Stimulated activated CD8-positive, alpha-beta memory T cell treated with anti-CD3 and anti-CD28 coated beads, Interleukin-15, amount 100 ng/mL, for 4 hours (primary cell): ENCODE measurements at regions not wholly inside any gene's neighbourhood (a gene's known extent, or its start where the extent isn't known, plus 50 kb on each side); places are given as distances from the start of the nearest gene placed in this dataset.

Experiments
- DNase-seq, 2 donors: peaks; one replicate each; pipeline ENCODE4 v3.0.0-alpha.2; 2020; ENCODE audit warnings: low read depth in 2 of 2

DNA sequence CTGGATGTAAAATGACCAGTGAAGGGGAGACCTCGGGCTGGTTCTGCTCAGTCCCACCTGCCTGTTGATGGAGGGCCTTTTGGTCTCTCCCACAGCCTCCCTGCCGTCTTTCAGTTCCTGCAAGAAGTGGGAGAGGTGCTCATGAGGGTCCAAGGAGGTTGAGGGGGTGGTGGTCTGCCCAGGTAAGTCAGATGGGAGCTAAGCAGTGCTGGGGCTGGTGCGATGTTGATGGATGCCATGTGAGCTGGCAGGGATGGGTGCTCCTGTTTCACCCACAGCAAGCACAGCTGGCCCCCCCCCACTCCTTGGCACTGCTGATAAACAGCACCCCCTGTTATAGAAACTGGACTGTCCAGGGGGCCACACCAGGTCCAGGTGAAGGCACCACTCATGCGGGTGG is 145.6 kb downstream of the NSG2 start:
- DNase-seq = no peak

DNA sequence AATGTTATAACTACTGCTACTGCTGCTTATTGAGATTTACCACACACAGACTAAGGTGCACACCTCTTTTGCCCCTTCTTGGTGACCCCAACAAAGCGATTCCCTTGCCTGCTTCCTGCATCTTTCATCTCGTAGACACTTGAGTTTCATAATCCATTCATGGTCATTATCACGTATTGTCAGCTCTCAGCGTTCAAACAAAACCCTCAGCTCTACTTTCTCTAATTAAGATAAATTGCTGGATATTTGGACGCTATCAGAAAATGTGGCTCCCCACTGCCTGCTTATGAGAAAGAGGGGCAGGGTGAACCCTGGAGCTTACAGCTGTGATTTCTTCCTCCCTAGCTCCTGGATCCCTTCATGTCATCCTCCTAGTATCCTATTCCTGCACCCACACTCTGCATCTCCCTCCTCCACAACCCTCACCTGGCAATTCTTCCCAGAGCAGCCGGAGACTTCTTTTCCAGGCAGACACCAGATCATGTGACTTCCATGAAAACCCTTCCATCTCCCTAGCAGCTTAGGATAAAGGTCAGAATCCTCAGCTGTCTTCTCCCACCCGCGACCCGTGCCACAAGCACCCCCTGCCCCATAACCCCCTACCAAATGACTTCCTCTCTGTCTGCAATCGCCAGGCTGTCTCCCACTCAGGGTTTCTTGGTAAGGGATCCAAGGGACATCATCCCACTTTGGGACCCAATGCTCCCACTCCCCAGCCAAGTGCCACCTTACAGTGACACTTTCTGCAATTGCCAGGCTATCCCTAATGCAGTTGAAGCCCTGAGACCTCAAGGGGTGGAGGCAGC is 146.5 kb downstream of the NSG2 start:
- no peak for DNase-seq

DNA sequence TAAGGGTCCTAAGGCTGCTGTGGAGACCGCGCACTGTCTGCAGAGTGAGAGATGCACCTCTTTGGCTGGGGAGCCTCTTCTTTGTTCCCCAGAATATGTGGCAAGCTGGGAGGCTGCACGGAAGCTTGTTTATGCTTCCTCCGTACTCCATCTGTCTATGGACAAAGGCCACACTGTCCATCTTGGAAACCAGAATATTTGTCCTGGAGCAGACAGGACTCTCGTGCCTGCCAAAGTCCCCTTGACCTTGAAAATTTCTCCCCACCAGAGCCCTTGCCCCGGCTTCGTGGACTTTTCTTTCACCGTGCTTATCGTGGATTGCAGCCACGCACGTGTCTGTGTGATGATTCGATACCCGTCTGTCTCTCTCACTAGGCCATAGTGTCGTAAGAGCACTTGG is 147.4 kb downstream of the NSG2 start:
- DNase-seq = no peak

DNA sequence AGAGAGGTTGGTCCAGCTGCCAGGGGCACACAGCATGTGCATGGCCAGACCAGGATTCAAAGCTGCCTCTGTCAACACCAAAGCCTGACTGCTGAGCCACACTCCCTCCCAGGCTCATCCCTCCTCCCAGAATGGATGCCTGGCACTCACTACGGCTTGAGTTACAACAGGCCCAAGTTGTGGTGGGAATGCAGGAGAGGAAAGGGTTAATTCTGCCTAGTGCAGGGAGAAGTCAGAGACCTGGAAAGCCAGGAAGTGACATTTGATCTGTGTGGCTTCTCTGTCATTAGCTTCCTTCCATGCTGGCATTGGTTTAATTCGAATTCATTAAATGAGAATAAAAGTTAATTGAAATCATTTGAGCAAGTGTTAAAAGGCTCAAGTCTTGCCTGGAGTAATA is 150.0 kb downstream of the NSG2 start:
- no peak for DNase-seq

DNA sequence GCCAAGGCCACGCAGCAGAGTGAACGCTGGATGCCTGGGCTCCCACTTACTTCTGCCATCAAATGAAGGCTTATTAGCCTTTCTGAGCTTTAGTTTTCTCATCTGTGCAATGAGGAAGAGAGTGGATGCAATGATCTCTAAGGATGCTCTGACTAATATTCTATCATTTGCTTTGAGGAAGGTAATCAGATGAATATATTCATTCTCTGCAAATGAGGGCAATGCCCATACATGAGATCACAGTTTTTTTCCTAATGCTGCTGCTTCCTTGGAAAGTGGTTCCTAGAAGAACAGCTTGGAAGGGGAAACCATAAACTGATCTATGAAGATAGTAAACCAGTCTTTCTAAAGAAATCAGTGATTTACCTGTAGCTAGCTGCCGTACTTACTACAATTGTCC is 152.4 kb downstream of the NSG2 start:
- DNase-seq = no peak

DNA sequence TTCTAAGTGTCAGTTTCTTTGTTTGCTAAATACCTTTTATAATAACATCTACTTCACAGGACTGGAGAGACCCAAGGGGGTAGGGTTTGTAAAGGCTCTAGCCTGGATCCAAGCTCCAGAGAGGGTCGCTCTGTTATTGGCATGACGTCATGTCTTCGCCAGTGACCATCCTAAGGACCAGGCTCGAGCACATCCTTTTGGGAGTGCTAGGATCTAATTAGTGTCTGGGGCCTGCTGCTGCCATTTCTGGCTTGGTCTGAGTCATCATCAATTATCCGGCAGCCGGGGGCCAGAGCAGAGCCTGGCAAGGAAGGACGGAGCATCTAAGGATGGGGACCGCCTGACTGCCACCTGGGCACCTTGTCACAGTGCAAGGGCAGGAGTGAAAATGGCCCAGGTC is 153.0 kb downstream of the NSG2 start:
- DNase-seq = no peak

DNA sequence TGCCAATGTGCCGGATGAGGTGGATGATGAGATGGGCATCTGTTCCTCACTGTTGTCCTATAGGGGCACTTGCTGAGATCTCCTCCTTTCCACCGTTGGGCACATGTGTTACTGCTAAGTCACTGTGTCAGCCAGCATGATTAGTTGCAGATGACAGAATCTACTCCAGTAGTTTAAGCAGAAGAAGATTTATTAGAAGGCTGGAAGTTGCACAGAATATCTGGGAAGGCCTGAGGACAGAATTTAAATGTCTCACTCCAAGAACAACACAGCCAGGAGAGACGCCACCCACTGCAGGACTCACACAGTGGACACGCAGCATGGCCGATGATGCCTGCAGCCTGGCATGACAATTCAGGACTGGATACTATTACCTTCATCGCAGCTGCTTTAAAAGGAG is 157.5 kb downstream of the NSG2 start:
- no peak for DNase-seq

DNA sequence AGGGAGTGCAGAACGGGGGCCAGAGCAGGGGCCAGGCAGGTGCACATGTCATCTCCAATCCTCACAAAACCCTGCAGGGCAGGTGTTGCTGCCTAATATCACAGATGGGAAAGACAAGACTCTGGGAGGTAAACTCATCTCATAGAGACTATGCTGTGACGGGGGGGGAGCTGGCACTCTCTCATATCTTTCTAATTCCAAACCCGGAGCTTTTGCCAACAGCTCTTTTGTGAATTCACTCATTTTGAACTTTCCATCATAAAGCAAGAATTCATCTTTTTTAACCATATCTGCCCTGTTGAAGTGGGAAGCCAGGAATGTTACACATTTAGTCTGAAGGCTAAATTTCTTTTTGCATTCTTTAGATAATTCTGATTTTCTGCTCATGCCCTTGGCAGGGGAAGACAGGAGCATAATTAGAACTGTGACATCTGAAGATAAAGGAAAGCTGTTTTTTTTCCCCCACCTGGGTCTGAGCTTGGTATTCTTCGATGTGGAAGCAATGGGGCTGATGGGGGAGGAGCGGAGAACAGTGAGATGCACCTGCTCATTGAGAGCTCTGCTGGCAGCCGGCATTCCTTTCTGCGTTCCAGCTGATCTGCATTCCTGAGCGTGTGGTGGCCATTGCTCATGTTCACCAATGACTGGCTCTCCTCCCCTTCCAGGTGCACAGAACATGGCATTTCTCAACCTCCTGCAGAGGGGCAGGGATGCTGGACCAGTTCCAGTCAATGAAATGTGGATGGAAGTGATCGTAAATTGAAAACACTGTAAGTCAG is 159.2 kb downstream of the NSG2 start:
- no peak for DNase-seq

DNA sequence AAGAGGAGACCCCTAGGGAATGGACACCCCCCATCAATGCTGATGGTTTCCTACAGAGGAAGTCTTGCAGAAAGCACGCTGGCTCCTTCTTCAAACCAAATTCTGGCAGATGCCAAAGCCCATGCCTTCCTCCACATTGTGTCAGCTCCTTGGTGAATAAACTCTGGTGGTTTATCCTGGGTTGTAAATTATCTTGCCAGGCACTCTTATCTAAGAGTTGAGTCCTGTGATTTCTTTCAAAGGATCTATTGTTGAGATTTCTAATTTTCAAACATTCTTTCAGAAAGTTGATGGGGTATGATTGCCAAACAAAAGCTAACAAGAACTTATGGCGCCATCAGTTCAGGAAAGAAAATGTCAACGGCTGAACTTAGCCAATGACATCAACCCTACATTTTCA is 160.4 kb downstream of the NSG2 start:
- no peak for DNase-seq

DNA sequence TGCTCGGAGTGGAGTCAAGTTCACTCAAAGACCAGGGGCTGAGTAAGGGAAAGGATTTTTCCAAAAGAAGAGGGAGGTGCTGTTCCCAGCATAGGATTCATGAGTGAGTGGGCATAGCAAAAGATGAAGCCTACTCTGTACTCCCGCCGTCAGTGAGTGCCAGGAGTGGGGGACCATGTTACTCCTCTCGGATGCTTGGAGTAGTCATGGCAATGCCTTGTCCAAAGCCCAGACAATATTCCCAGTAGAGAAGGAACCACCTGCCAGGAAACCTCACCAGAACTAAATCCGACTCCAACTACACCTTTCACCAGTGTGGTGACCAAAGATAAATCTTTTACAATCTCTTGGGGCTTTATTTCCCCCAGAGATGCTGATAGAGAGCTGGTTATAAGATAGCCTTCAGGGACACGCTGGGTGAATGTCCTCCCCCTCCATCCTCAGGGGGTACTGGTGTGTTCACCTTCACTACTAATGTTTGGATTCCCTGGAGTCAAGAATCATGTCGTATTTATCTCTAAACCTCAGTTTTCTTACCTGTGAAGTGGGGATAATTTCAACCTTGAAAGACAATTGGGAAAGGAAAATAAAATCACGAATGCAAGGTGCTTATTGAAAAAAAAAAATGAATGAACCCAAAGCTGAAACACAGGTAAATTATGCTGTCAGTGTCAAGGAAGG is 165.2 kb downstream of the NSG2 start:
- DNase-seq = no peak

DNA sequence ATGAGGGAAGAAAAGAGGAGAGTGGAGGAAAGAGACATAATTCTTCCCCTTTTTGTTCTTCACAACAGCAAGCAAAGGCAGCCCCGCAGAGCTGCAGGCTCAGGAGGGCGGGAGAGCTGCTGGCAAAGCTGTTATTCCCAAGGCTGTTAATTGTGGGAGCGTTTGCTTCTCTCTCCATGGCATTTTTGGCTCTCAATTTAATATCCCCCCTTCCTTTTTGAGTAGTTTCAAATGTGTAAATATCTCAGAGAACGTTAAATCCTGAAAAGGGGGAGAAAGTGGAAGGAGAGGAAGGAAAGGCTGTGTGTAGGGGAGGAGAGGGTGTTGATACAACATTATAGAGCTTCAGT is 165.7 kb downstream of the NSG2 start:
- DNase-seq = no peak

DNA sequence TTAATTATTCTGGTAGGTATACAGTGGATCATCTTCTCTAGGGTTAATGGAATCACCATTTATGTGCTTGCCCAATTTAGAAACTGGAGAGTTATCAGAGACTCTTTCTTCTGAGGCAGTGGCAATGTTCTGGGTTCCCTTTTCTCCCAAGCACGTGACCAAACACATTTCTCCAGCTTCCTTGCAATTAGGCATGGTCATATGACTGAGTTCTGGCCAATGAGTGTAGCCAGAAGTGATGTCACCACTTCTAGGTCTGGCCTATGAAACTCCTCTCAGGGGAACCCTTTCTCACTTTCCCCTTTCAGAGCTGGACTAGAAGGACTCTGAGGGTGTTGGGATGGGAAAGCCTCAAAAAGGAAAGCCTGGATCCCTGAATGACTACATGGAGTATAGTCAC is 172.0 kb downstream of the NSG2 start:
- DNase-seq = no peak

DNA sequence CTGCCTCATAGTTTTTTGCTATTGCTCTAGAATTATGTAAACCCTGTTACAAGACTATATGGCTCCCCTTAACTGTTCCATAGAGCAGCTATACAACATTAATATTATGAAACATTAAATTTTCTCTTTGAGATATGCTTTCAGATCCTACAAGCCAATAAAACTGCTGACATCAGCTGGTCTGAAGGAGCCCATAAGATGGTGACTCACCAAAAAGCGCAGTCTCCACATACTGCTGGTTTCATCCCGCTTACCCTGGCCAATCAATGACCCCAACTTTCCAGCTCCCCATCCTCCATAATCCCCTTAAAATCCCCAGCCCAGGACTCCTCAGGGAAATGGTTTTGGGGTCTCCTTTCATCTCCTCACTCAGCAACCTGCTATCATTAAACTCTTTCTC is 172.7 kb downstream of the NSG2 start:
- DNase-seq = no peak

DNA sequence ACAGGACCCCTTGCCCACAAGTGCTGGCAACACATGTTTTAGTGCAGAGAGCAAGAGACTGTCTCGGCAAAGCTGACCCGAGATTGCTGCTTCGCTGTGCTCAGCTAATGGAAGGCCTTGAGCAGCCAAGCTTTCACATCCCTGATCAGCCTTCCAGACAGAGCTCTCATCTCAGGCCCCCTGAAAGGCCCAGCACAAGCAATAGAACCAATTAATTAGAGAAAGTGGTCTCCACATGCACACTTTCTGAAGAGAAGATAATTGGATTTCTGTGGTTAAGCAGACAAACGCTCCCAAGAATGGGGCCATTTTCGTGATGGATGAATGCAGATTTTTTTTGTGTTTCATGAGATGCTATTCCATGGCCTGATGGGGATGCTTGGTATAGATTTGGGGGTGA is 174.9 kb downstream of the NSG2 start:
- DNase-seq = no peak

DNA sequence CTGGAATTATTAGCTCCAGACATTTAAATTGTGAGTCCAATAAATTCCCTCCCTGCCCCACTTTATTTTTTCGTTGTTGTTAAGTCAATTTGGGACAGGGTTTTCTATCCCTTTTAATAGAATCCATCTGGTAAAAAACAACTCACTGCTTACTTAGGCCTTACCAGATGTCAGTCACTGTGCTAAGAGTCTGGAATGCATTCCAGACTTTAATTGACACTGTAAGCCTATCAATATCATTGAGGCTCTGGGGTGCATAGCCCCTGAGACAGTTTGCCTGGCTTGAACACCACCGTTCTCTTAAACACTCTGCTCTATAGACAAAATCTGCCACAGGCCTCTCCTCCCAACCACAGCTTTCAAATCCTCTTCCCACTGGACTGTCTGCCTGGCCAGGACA is 175.9 kb downstream of the NSG2 start:
- no peak for DNase-seq

DNA sequence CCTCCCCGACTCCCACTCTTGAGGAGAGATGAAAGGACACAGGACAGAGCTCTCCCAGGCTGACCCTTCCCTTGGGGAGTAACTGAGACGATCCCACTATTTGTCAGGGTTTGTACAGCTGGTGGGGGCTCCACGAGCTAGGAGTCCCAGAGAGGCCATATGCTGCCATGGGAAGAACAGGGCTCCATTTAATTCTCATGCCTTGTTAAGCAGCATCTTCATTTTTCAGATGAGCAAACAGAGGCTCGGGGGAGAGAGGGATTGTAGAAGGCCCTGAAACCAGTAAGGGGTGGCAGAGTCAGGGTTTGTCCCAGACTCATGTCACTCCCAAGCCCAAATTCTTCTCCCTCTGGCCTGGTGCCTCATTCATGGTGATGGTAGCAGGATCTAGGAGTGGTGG is 176.4 kb downstream of the NSG2 start:
- no peak for DNase-seq

DNA sequence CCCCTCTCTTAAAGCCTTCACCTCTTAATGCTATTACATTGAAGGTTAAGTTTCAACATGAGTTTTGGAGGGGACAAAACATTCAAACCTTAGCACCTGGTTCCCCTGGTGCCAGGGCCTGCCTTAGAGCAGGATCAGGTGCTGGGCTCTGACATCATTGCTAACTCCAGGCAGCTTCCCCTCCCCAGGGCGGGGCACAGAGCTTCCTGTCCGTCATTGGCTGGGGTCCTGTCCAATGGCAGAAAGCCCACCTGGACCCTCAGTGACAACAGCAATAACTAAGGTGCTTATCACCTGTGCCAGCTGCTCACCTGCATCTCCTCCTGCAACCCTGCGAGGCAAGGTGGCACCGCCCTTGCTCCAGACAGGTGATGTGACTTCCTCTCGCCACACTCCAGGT is 177.4 kb downstream of the NSG2 start:
- no peak for DNase-seq

DNA sequence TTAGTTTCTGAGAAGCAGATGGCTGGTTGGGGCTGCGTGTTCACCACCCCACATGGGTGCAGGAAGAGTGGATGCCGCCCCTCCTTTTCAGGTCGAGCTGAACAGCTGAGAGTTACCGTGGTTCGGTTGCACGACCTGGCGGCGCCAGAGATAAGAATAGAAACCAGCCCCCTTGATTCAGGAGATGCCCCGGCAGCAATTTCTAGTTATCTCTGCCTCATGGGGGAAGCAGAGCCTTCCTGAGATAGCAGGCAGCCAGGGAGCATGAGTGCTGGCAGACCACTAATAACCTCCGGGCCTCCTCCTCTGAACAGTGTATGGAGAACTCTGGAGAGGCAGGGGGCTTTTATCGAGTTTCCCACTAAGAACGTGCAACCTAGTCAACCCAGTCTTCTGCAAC is 177.8 kb downstream of the NSG2 start:
- no peak for DNase-seq

DNA sequence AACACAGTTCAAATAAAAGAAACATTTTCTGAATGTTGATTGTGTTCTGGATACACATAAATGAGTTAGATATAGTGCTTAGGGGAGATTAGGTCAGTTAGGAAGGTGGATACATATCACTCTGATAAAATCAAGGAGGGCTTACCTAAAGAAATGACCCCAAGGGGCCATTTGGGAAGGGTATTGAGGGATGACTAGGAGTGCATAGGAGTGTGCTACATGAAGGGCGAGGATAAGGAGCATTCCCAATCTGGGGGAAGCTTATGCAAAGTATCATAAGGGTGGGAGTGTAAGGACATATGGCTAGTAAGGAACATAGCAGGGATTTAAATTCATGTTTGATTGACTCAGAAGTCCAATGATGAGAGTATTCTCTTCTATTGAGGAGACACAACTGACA is 183.6 kb downstream of the NSG2 start:
- DNase-seq = no peak

DNA sequence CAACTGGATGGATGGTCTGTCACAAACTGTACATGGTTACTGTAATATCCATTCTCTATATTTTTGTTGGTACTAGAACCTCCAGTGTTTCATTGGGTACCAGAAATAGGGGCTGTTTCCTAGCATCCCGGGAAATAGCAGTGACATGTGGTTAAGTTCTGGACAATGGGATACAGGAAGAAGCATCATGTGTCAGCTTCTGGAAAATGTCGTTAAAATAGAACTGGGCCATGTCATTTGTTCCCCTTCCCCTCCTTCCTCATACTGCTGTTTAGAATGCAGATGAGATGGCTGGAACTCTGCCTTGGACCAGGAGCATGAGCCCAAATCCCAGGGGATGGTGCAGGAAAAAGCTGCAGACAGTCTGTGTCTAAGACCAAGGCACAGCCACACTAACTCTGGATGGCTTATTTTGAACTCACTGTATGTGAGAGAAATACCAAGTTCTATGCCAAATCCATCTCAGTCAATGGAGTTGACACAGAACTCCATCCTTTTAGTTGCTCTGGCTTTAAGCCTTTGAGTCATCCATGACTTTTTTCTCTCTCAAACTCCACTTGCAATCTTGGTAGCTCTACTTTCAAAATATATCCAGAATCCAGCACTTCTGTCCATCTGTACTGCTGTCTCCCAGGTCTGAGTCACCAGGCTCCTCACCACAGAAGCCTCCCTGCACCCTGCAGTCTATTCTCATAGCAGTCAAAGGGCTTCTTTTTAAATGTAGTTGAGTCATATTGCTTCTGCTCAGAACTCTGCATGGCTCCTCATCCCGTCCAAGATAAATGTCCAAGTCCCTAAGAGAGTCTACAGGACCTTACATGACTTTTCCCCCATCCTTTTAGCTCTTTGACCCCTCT is 184.2 kb downstream of the NSG2 start:
- DNase-seq = no peak

DNA sequence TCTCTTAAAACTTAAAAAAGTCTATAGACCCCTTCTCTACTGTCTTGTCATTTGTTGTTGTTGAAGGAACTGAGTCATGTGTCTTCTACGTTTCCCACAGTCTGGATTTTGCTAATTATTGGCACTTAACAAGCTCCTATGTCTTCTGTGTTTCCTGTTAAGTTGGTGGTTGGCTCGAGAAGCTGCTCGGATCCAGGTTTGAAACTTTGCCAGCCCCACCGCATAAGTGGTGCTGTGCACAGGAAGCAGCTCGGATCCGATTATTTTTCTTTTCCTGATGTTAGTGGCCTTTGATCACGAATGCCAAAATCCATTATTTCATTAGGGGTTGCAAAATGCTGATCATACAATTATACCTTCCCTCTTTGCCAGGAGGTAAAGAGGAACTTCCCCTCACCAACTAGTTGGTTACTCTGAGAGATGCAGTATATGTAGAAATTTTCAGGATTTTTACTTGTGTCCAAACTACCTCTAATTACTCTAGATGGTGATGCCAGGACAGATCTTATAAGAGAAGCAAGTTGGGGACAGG is 186.5 kb downstream of the NSG2 start:
- no peak for DNase-seq

DNA sequence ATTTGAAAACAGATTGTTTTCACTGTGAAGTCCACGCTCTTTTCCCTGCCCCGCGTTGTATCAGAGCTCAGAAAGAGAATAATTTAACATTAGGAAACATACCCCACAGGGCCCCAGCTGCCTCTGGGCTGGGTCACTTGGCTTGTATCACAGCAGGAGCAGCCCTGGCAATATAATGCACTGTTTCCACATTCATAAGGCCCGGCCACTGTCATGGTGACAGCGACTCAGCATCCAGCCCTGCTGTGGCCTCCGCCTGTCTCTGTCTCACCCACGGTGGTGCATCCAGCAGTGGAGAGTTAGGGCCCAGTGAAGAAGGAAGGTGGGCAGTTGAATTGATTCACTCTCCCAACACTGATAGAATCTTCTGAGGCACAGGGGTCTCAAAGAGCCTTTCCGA is 188.9 kb downstream of the NSG2 start:
- DNase-seq = no peak
